Lung (tissue), 11 donors: ENCODE measurements at regions not wholly inside any gene's neighbourhood (a gene's known extent, or its start where the extent isn't known, plus 50 kb on each side); places are given as distances from the start of the nearest gene placed in this dataset.
"Not testable (repeated sequence)": the region's sequence is repeated elsewhere in the genome, so short reads cannot be mapped to it uniquely, and the experiment has no call there.

Experiments used
- ATAC-seq: fragments of 200-7000 bp; cut with Tn5 transposase; one replicate; pipeline ENCODE4 v1.9.1; 2020; ENCODE audit warnings: moderate number of reproducible peaks; ENCODE audit not compliant: insufficient read depth, low FRiP score
- DNase-seq, 3 donors: peaks; one replicate each; pipeline ENCODE4 v3.0.0-alpha.2; 2013 to 2017
- H3K27ac ChIP-seq, 2 donors: one replicate each; pipeline ENCODE4 v1.5.1; 2013; ENCODE audit warnings: mild to moderate bottlenecking in 2 of 2, moderate library complexity in 2 of 2, control low read depth in 1 of 2, inconsistent platforms in 1 of 2, low read depth in 1 of 2, low read length in 1 of 2
- H3K27me3 ChIP-seq, 3 donors: one replicate each; pipeline ENCODE4 v1.5.1; 2013; ENCODE audit warnings: low read length in 2 of 3; ENCODE audit not compliant: control insufficient read depth in 3 of 3, insufficient read depth in 3 of 3
- H3K36me3 ChIP-seq, 4 donors: one replicate each; pipeline ENCODE4 v1.5.1; 2013; ENCODE audit warnings: low read length in 4 of 4, mild to moderate bottlenecking in 1 of 4, moderate library complexity in 1 of 4; ENCODE audit not compliant: control insufficient read depth in 4 of 4, insufficient read depth in 4 of 4
- H3K4me1 ChIP-seq, 5 donors: one replicate each; pipeline ENCODE4 v1.5.1; 2013; ENCODE audit warnings: low read length in 5 of 5, mild to moderate bottlenecking in 2 of 5, moderate library complexity in 1 of 5; ENCODE audit not compliant: control insufficient read depth in 5 of 5, insufficient read depth in 5 of 5
- H3K4me3 ChIP-seq: one replicate; pipeline ENCODE4 v1.5.1; 2013; ENCODE audit warnings: mild to moderate bottlenecking, control low read depth, moderate library complexity
- H3K9ac ChIP-seq, 2 donors: one replicate each; pipeline ENCODE4 v1.5.1; 2013; ENCODE audit warnings: low read length in 2 of 2, control low read depth in 1 of 2; ENCODE audit not compliant: insufficient read depth in 1 of 2
- H3K9me3 ChIP-seq, 4 donors: one replicate each; pipeline ENCODE4 v1.5.1; 2013; ENCODE audit warnings: low read length in 3 of 4, mild to moderate bottlenecking in 1 of 4, moderate library complexity in 1 of 4; ENCODE audit not compliant: control insufficient read depth in 4 of 4, insufficient read depth in 3 of 4
- CTCF ChIP-seq: IDR thresholded peaks from 2 replicates; pipeline ENCODE4 v1.5.1; 2012; ENCODE audit warnings: mild to moderate bottlenecking; ENCODE audit errors: control extremely low read depth, extremely low read depth
- WGBS, 2 donors: extraction: QIAGEN DNeasy Blood & Tissue Kit; methylation state at CpG; one replicate each; pipeline ENCODE4 v1.1.7; 2013; 5-methylcytosine and 5-hydroxymethylcytosine counted together
- donor health status: control.
- donor health status: control.
- donor health status: Bipolar disorder and iron deficiency.
- donor health status: healthy.
- donor health status: DM: yes; HTN: yes; CAD: no.

- H3K36me3 ChIP-seq, H3K27ac ChIP-seq, H3K9me3 ChIP-seq, H3K9ac ChIP-seq, H3K4me1 ChIP-seq, H3K27me3 ChIP-seq, ATAC-seq, H3K4me3 ChIP-seq, DNase-seq: not testable (repeated sequence)
- 93 to 96% methylated on average over 28 to 34 of the region's 34 CpGs for WGBS, 2 donors
Measured at GRCh38 chr7:51386806-51387568, 70.4 kb upstream of the COBL start.

- not testable (repeated sequence) for H3K4me3 ChIP-seq, H3K27me3 ChIP-seq, DNase-seq, H3K9ac ChIP-seq, H3K4me1 ChIP-seq, ATAC-seq, H3K27ac ChIP-seq, H3K9me3 ChIP-seq, H3K36me3 ChIP-seq
- WGBS, 2 donors = 90 to 91% methylated on average over 11 to 12 of the region's 17 CpGs
Measured at GRCh38 chr7:51386184-51386583, 69.6 kb upstream of the COBL start.

- not testable (repeated sequence) for H3K9ac ChIP-seq, DNase-seq, H3K36me3 ChIP-seq, ATAC-seq, H3K4me1 ChIP-seq, H3K27me3 ChIP-seq, H3K4me3 ChIP-seq, H3K27ac ChIP-seq, H3K9me3 ChIP-seq
- 77 to 86% methylated on average over 7 of the region's 7 CpGs for WGBS, 2 donors
Measured at GRCh38 chr7:51382243-51382642, 65.6 kb upstream of the COBL start.

- Histone ChIP-seq H3K27me3 (no peaks in the 10 kb centered on the region), H3K36me3 (no peaks in the 10 kb centered on the region), H3K9ac (no peak overlapping the region), H3K9me3 (no peaks in the 10 kb centered on the region), H3K27ac (no peak overlapping the region), H3K4me1 (no peaks in the 10 kb centered on the region), H3K4me3 (no peak overlapping the region)
- TF ChIP-seq CTCF = no peak
- 79 to 95% methylated on average over 4 of the region's 4 CpGs for WGBS, 2 donors
- no peak for ATAC-seq
- no peak for DNase-seq
Measured at GRCh38 chr7:51376420-51377092, 59.9 kb upstream of the COBL start.

- DNase-seq (no peak), ATAC-seq (no peak)
- no peak overlapping the region for H3K9ac ChIP-seq
- H3K4me1 ChIP-seq = no peaks in the 10 kb centered on the region
- no peaks in the 10 kb centered on the region for H3K9me3 ChIP-seq
- no peak overlapping the region for H3K27ac ChIP-seq
- no peak for TF ChIP-seq CTCF
- H3K4me3 ChIP-seq = no peak overlapping the region
- H3K36me3 ChIP-seq = no peaks in the 10 kb centered on the region
- no peaks in the 10 kb centered on the region for H3K27me3 ChIP-seq
- WGBS, 2 donors = 64 to 84% methylated on average over 4 of the region's 4 CpGs
Measured at GRCh38 chr7:51374936-51375335, 58.3 kb upstream of the COBL start.

- ATAC-seq, H3K4me1 ChIP-seq, H3K9me3 ChIP-seq, DNase-seq, H3K4me3 ChIP-seq, H3K9ac ChIP-seq, H3K36me3 ChIP-seq, H3K27ac ChIP-seq, H3K27me3 ChIP-seq: not testable (repeated sequence)
- WGBS, 2 donors = 75 to 90% methylated on average over 1 to 2 of the region's 2 CpGs
Measured at GRCh38 chr7:51373607-51374006, 57.0 kb upstream of the COBL start.
